PC-9 (cell line): ENCODE measurements at regions not wholly inside any gene's neighbourhood (a gene's known extent, or its start where the extent isn't known, plus 50 kb on each side); places are given as distances from the start of the nearest gene placed in this dataset.
"Not testable (repeated sequence)": the region's sequence is repeated elsewhere in the genome, so short reads cannot be mapped to it uniquely, and the experiment has no call there.

Experiments
- BruUV-seq: library from RNA; stranded (reverse); fragments of 400-500 nt; replicated peaks from 2 replicates; lab custom pipeline; 2021; lab: Mats Ljungman, UMichigan
- CTCF ChIA-PET: fragments of 300-600 bp; sonication (Branson Sonifier 250); formaldehyde crosslinking; loops from one replicate; lab custom pipeline; 2022; ENCODE audit warnings: antibody characterized with exemption; lab: Charles Lee
- POLR2A ChIA-PET: fragments of 300-600 bp; sonication (Branson Sonifier 250); formaldehyde crosslinking; loops from one replicate; lab custom pipeline; 2022; ENCODE audit warnings: antibody characterized with exemption; ENCODE audit not compliant: unreplicated experiment; lab: Charles Lee
- DNase-seq, 2 experiments: peaks; one replicate each; pipeline versions ENCODE4 v3.0.0 to v3.0.0-alpha.2; 2015 to 2022; ENCODE audit warnings: mixed read lengths in 1 of 2
- H2AFZ ChIP-seq: fragments of 200-600 bp; sonication (generic); 2 replicates; pipeline ENCODE4 v1.8.1; 2017; ENCODE audit warnings: antibody characterized with exemption
- H3F3A ChIP-seq: fragments of 200-600 bp; sonication (generic); 2 replicates; pipeline ENCODE4 v1.8.1; 2017; ENCODE audit warnings: antibody characterized with exemption, mild to moderate bottlenecking, low read depth; ENCODE audit not compliant: insufficient read depth
- H3K27ac ChIP-seq: fragments of 200-600 bp; sonication (generic); 2 replicates; pipeline ENCODE4 v1.6.1; 2016; ENCODE audit warnings: mixed run types
- H3K27me3 ChIP-seq: fragments of 200-600 bp; sonication (generic); 2 replicates; pipeline ENCODE4 v1.6.1; 2016; ENCODE audit warnings: low read depth, mixed run types; ENCODE audit not compliant: insufficient read depth
- H3K36me3 ChIP-seq: fragments of 200-600 bp; sonication (generic); 2 replicates; pipeline ENCODE4 v1.6.1; 2016; ENCODE audit warnings: low read depth, mixed run types
- H3K4me1 ChIP-seq: fragments of 200-600 bp; sonication (generic); replicated peaks from 2 replicates; pipeline ENCODE4 v1.6.1; 2016; ENCODE audit warnings: mixed run types; ENCODE audit not compliant: insufficient read depth
- H3K4me2 ChIP-seq: fragments of 200-600 bp; sonication (generic); 2 replicates; pipeline ENCODE4 v1.6.1; 2017; ENCODE audit warnings: mixed run types
- H3K4me3 ChIP-seq: fragments of 200-600 bp; sonication (generic); 2 replicates; pipeline ENCODE4 v1.6.1; 2016; ENCODE audit warnings: mixed run types
- H3K79me2 ChIP-seq: fragments of 200-600 bp; sonication (generic); 2 replicates; pipeline ENCODE4 v1.6.1; 2017; ENCODE audit warnings: low read depth, mixed run types
- H3K9me2 ChIP-seq: fragments of 200-600 bp; sonication (generic); 2 replicates; pipeline ENCODE4 v1.8.1; 2017; ENCODE audit warnings: mild to moderate bottlenecking; ENCODE audit not compliant: insufficient read depth
- H3K9me3 ChIP-seq: fragments of 200-600 bp; sonication (generic); 2 replicates; pipeline ENCODE4 v1.8.1; 2016; ENCODE audit warnings: low read depth; ENCODE audit not compliant: insufficient read depth
- H4K20me1 ChIP-seq: fragments of 200-600 bp; sonication (generic); 2 replicates; pipeline ENCODE4 v1.8.1; 2017; ENCODE audit not compliant: insufficient read depth
- EZH2 ChIP-seq: fragments of 200-600 bp; sonication (generic); IDR thresholded peaks from 2 replicates; pipeline ENCODE4 v1.8.0; 2017; ENCODE audit warnings: antibody characterized with exemption, low read depth
- intact Hi-C: fragments of 100-400 bp; cut with micrococcal nuclease; formaldehyde crosslinking; loops from one replicate; pipeline ENCODE4 v1.10.0; 2022; ENCODE audit not compliant: unreplicated experiment
- TF ChIP-seq, protein P1 (sequence below): fragments of 200-600 bp; sonication (generic); conservative IDR thresholded peaks from 2 replicates; pipeline ENCODE4 v1.6.1; 2017; ENCODE audit warnings: mixed run types, antibody characterized with exemption, mild to moderate bottlenecking, moderate library complexity

DNA sequence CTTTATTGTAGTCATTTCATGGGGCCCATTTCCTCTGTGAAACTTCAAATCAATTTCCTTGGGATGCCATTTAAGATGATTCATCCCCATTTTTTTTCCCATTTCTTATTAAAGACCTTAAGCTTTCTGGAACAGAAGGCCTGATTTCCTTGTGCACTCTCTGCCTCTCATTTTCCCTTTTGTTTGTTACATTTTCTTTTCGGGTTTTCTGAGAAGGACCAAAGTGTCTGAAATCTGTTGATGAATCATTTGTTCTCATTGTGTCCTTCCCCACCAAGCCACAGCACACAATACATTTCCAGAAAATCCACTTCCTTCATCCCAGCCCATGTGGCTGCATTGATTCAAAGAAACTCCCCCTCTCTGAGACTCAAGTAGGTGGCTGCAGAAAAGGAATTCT is 372.4 kb downstream of the SFMBT2 start:
- intact Hi-C loops, result no loop called here
- Histone ChIP-seq H3K9me2 (no peaks in the 10 kb centered on the region), H3F3A (no peaks in the 10 kb centered on the region), H3K27ac (no peak overlapping the region), H3K36me3 (no peaks in the 10 kb centered on the region), H3K9me3 (no peaks in the 10 kb centered on the region), H3K27me3 (peaks cover 17% of the 10 kb centered on the region), H3K4me3 (no peak overlapping the region), H4K20me1 (no peaks in the 10 kb centered on the region), H3K79me2 (no peaks in the 10 kb centered on the region), H3K4me2 (no peak overlapping the region), H3K4me1 (no peaks in the 10 kb centered on the region), H2AFZ (no peak overlapping the region)
- CTCF ChIA-PET, result no interaction called here
- POLR2A ChIA-PET, result no interaction called here
- no TSS peak for BruUV-seq
- DNase-seq, result no peak
- TF ChIP-seq, protein P1, sequence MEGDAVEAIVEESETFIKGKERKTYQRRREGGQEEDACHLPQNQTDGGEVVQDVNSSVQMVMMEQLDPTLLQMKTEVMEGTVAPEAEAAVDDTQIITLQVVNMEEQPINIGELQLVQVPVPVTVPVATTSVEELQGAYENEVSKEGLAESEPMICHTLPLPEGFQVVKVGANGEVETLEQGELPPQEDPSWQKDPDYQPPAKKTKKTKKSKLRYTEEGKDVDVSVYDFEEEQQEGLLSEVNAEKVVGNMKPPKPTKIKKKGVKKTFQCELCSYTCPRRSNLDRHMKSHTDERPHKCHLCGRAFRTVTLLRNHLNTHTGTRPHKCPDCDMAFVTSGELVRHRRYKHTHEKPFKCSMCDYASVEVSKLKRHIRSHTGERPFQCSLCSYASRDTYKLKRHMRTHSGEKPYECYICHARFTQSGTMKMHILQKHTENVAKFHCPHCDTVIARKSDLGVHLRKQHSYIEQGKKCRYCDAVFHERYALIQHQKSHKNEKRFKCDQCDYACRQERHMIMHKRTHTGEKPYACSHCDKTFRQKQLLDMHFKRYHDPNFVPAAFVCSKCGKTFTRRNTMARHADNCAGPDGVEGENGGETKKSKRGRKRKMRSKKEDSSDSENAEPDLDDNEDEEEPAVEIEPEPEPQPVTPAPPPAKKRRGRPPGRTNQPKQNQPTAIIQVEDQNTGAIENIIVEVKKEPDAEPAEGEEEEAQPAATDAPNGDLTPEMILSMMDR, result no peak
- TF ChIP-seq EZH2, result no peak

DNA sequence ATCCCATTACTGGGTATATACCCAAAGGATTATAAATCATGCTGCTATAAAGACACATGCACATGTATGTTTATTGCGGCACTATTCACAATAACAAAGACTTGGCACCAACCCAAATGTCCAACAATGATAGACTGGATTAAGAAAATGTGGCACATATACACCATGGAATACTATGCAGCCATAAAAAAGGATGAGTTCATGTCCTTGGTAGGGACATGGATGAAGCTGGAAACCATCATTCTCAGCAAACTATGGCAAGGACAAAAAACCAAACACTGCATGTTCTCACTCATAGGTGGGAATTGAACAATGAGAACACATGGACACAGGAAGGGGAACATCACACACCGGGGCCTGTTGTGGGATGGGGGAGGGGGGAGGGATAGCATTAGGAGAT is 373.4 kb downstream of the SFMBT2 start:
- H3K4me3 ChIP-seq, POLR2A ChIA-PET, H3K4me2 ChIP-seq, H2AFZ ChIP-seq, DNase-seq, BruUV-seq, H3K9me2 ChIP-seq, CTCF ChIA-PET, intact Hi-C loops, H4K20me1 ChIP-seq, H3K9me3 ChIP-seq, H3F3A ChIP-seq, H3K4me1 ChIP-seq, H3K36me3 ChIP-seq, H3K27ac ChIP-seq, H3K79me2 ChIP-seq: not testable (repeated sequence)
- peaks cover 11% of the 10 kb centered on the region for H3K27me3 ChIP-seq

DNA sequence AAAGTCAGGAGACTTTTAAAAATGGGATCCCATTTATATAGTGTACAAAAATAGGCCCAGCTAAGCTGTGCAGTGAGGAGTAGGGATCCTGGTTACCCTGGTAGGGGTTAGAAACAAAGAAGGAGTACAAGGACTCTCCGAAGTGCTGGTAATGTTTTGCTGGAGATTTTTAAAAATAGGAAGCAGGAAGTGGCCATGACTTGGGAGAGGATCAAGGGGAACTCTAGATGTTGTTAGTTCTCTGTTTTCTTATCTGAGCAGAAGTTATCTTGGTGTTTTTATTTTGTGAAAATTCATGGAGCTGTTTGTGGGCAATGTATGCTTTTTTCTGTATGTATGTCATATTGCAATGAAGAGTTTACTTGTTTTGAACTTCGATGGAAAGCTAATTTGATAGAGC is 373.9 kb downstream of the SFMBT2 start:
- POLR2A ChIA-PET, result no interaction called here
- no peak for TF ChIP-seq EZH2
- TF ChIP-seq, protein P1, result no peak

DNA sequence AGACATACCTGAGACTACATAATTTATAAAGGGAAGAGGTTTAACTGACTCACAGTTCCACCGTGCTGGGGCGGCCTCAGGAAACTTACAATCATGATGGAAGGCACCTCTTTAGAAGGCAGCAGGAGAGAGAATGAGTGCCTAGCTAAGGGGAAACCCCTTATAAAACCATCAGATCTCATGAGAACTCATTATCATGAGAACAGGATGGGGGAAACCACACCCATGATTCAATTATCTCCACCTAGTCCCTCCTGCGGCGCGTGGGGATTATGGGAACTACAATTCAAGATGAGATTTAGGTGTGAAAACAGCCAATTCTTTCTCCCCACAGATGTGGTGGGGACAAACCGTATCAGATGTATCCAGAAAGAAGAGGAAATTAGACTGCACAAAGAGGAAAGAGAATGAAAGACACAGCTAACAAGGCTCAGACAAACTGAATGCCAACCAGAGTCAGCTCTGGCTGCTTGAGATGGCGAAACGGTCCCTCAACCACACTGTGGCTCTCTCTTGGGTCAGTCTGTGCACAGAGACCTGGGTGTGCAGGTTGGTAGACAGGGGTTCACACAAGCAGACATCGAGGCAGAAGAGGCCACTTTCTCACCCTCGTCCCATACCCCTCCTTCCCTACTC is 375.6 kb downstream of the SFMBT2 start:
- ChIA-PET POLR2A (no interaction called here), CTCF (no interaction called here)
- peaks cover 1% of the 10 kb centered on the region; the same call in 1 of the 2 replicates for H3K27me3 ChIP-seq
- no peak for TF ChIP-seq EZH2
- TF ChIP-seq, protein P1, result no peak
- no peaks in the 10 kb centered on the region for H3K9me3 ChIP-seq
- intact Hi-C loops, result no loop called here
- no peaks in the 10 kb centered on the region for H3K4me1 ChIP-seq
- H3K27ac ChIP-seq, result no peak overlapping the region
- H4K20me1 ChIP-seq, result no peaks in the 10 kb centered on the region
- H3K4me2 ChIP-seq, result no peak overlapping the region
- no TSS peak for BruUV-seq
- H3F3A ChIP-seq, result no peaks in the 10 kb centered on the region
- H2AFZ ChIP-seq, result no peak overlapping the region
- no peaks in the 10 kb centered on the region for H3K36me3 ChIP-seq
- H3K4me3 ChIP-seq, result no peak overlapping the region
- no peak for DNase-seq
- no peaks in the 10 kb centered on the region for H3K79me2 ChIP-seq
- no peaks in the 10 kb centered on the region for H3K9me2 ChIP-seq

More for the DNA sequence above, 373.9 kb downstream of the SFMBT2 start:
- no peak overlapping the region for H3K4me3 ChIP-seq
- CTCF ChIA-PET, result no interaction called here
- DNase-seq, result no peak
- no peaks in the 10 kb centered on the region for H3K9me3 ChIP-seq
- no peaks in the 10 kb centered on the region for H3K36me3 ChIP-seq
- no peaks in the 10 kb centered on the region for H3K79me2 ChIP-seq
- BruUV-seq, result no TSS peak
- intact Hi-C loops, result no loop called here
- H3K4me1 ChIP-seq, result no peaks in the 10 kb centered on the region
- H3F3A ChIP-seq, result no peaks in the 10 kb centered on the region
- H3K9me2 ChIP-seq, result no peaks in the 10 kb centered on the region
- no peaks in the 10 kb centered on the region for H4K20me1 ChIP-seq
- H3K27ac ChIP-seq, result no peak overlapping the region
- H3K4me2 ChIP-seq, result no peak overlapping the region
- no peak overlapping the region for H2AFZ ChIP-seq
- peaks cover 11% of the 10 kb centered on the region for H3K27me3 ChIP-seq
